ENCODE measurements at regions not wholly inside any gene's neighbourhood (a gene's known extent, or its start where the extent isn't known, plus 50 kb on each side); places are given as distances from the start of the nearest gene placed in this dataset.

- H3K4me3 ChIP-seq (replicated peaks in 1 of 2; ENCODE audit: low read depth in 2 of 2, low read length in 2 of 2), result no peak overlapping the region
- TF ChIP-seq, protein P1, sequence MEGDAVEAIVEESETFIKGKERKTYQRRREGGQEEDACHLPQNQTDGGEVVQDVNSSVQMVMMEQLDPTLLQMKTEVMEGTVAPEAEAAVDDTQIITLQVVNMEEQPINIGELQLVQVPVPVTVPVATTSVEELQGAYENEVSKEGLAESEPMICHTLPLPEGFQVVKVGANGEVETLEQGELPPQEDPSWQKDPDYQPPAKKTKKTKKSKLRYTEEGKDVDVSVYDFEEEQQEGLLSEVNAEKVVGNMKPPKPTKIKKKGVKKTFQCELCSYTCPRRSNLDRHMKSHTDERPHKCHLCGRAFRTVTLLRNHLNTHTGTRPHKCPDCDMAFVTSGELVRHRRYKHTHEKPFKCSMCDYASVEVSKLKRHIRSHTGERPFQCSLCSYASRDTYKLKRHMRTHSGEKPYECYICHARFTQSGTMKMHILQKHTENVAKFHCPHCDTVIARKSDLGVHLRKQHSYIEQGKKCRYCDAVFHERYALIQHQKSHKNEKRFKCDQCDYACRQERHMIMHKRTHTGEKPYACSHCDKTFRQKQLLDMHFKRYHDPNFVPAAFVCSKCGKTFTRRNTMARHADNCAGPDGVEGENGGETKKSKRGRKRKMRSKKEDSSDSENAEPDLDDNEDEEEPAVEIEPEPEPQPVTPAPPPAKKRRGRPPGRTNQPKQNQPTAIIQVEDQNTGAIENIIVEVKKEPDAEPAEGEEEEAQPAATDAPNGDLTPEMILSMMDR (IDR thresholded peaks at IDR 0.05; ENCODE audit: low read depth, low read length), result no peak
- DNase-seq (ENCODE audit: low read depth in 2 of 2), result peak in 1 of 2 donors; percentile 31
Measured at GRCh38 chr15:38145651-38146111, 107.0 kb upstream of the SPRED1 start.

- TF ChIP-seq, protein P1 (IDR thresholded peaks at IDR 0.05; ENCODE audit: low read depth, low read length), result no peak
- DNase-seq (ENCODE audit: low read depth in 2 of 2), result no peak
- H3K4me3 ChIP-seq (replicated peaks in 1 of 2; ENCODE audit: low read depth in 2 of 2, low read length in 2 of 2), result no peak overlapping the region
Measured at GRCh38 chr15:38147246-38147645, 105.4 kb upstream of the SPRED1 start.

DNA sequence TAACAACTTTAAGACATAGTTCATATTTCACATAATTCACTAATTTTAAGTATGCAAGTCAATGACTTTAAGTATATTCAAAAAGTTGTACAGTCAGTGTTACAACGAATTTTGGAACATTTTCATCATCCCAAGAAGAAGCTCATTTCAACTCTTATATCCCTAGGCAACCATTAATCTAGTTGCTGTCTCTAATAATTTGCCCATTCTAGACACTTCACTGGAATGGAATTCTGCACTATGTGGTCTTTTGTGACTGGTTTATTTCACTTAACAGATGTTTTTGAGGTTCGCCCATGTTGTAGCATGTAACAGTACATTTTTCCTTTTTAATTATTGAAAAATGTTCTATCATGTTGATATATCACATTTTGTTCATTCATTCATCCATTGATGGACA is 104.2 kb upstream of the SPRED1 start:
- peak in 1 of 2 donors; percentile 14 for DNase-seq (ENCODE audit: low read depth in 2 of 2)
- H3K4me3 ChIP-seq (replicated peaks in 1 of 2; ENCODE audit: low read depth in 2 of 2, low read length in 2 of 2), result no peak overlapping the region
- TF ChIP-seq, protein P1 (IDR thresholded peaks at IDR 0.05; ENCODE audit: low read depth, low read length), result no peak

DNA sequence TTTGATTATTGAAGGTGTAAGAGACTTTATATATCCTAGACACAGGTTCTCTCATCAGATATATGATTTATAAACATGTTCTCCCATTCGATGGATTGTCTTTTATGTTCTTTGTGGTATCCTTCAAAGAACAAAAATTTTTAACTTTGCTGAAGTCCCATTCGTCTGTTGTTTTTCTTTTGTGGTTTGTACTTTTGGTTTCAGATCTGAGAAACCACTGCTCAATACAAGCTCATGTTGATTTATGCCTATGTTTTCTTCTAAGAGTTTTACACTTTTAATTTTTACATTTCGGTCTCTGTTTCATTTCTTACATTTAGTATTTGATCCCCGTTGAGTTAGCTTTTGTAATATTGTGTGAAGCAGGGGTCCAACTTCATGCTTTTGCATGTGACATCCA is 103.3 kb upstream of the SPRED1 start:
- TF ChIP-seq, protein P1 (IDR thresholded peaks at IDR 0.05; ENCODE audit: low read depth, low read length), result no peak
- no peak for DNase-seq (ENCODE audit: low read depth in 2 of 2)
- no peak overlapping the region for H3K4me3 ChIP-seq (replicated peaks in 1 of 2; ENCODE audit: low read depth in 2 of 2, low read length in 2 of 2)

- no peak overlapping the region for H3K4me3 ChIP-seq (replicated peaks in 1 of 2; ENCODE audit: low read depth in 2 of 2, low read length in 2 of 2)
- DNase-seq (ENCODE audit: low read depth in 2 of 2), result no peak
- TF ChIP-seq, protein P1 (IDR thresholded peaks at IDR 0.05; ENCODE audit: low read depth, low read length), result no peak
Measured at GRCh38 chr15:38150148-38150547, 102.5 kb upstream of the SPRED1 start.

GRCh38 chr15:38150794-38151193 is 101.8 kb upstream of the SPRED1 start:
- no peak for DNase-seq (ENCODE audit: low read depth in 2 of 2)
- H3K4me3 ChIP-seq (replicated peaks in 1 of 2; ENCODE audit: low read depth in 2 of 2, low read length in 2 of 2), result no peak overlapping the region
- TF ChIP-seq, protein P1 (IDR thresholded peaks at IDR 0.05; ENCODE audit: low read depth, low read length), result no peak

GRCh38 chr15:38153781-38154180 is 98.9 kb upstream of the SPRED1 start:
- H3K4me3 ChIP-seq (replicated peaks in 1 of 2; ENCODE audit: low read depth in 2 of 2, low read length in 2 of 2), result no peak overlapping the region
- DNase-seq (ENCODE audit: low read depth in 2 of 2), result no peak
- TF ChIP-seq, protein P1 (IDR thresholded peaks at IDR 0.05; ENCODE audit: low read depth, low read length), result no peak

All from cardiac fibroblast (primary cell).